ENCODE measurements at regions not wholly inside any gene's neighbourhood (a gene's known extent, or its start where the extent isn't known, plus 50 kb on each side); places are given as distances from the start of the nearest gene placed in this dataset.

- no peak for DNase-seq (ENCODE audit: low read depth)
- TF ChIP-seq MYC (IDR thresholded peaks at IDR 0.05; ENCODE audit: low read depth, low read length) (no peak), POLR2A (IDR thresholded peaks at IDR 0.05; ENCODE audit: extremely low read depth, insufficient read length) (no peak), CTCF (IDR thresholded peaks at IDR 0.05; ENCODE audit: low read depth, low read length) (no peak), MAX (IDR thresholded peaks at IDR 0.05; ENCODE audit: low read depth, low read length) (no peak)
- no peak overlapping the region for H3K4me3 ChIP-seq (ENCODE audit: low read depth, low read length)
These were observed 1289.4 kb downstream of the AACS start for GRCh38 chr12:126354633-126355032.

- no peak overlapping the region for H3K4me3 ChIP-seq (ENCODE audit: low read depth, low read length)
- TF ChIP-seq POLR2A (IDR thresholded peaks at IDR 0.05; ENCODE audit: extremely low read depth, insufficient read length) = no peak
- no peak for TF ChIP-seq MAX (IDR thresholded peaks at IDR 0.05; ENCODE audit: low read depth, low read length)
- no peak for TF ChIP-seq CTCF (IDR thresholded peaks at IDR 0.05; ENCODE audit: low read depth, low read length)
- no peak for TF ChIP-seq MYC (IDR thresholded peaks at IDR 0.05; ENCODE audit: low read depth, low read length)
- no peak for DNase-seq (ENCODE audit: low read depth)
These were observed 1290.1 kb downstream of the AACS start for GRCh38 chr12:126355346-126355745.

GRCh38 chr12:126358806-126359205, 1293.6 kb downstream of the AACS start:
- H3K4me3 ChIP-seq (ENCODE audit: low read depth, low read length) = no peak overlapping the region
- no peak for DNase-seq (ENCODE audit: low read depth)
- TF ChIP-seq POLR2A (IDR thresholded peaks at IDR 0.05; ENCODE audit: extremely low read depth, insufficient read length) (no peak), MAX (IDR thresholded peaks at IDR 0.05; ENCODE audit: low read depth, low read length) (no peak), MYC (IDR thresholded peaks at IDR 0.05; ENCODE audit: low read depth, low read length) (no peak), CTCF (IDR thresholded peaks at IDR 0.05; ENCODE audit: low read depth, low read length) (no peak)

- no peak overlapping the region for H3K4me3 ChIP-seq (ENCODE audit: low read depth, low read length)
- TF ChIP-seq MYC (IDR thresholded peaks at IDR 0.05; ENCODE audit: low read depth, low read length) (no peak), MAX (IDR thresholded peaks at IDR 0.05; ENCODE audit: low read depth, low read length) (no peak)
- DNase-seq (ENCODE audit: low read depth) = no peak
These were observed 1294.0 kb downstream of the AACS start for GRCh38 chr12:126359216-126359615.

GRCh38 chr12:126361804-126362203, 1296.6 kb downstream of the AACS start:
- no peak for DNase-seq (ENCODE audit: low read depth)
- H3K4me3 ChIP-seq (ENCODE audit: low read depth, low read length) = no peak overlapping the region
- no peak for TF ChIP-seq MYC (IDR thresholded peaks at IDR 0.05; ENCODE audit: low read depth, low read length)
- no peak for TF ChIP-seq MAX (IDR thresholded peaks at IDR 0.05; ENCODE audit: low read depth, low read length)
- no peak for TF ChIP-seq CTCF (IDR thresholded peaks at IDR 0.05; ENCODE audit: low read depth, low read length)
- TF ChIP-seq POLR2A (IDR thresholded peaks at IDR 0.05; ENCODE audit: extremely low read depth, insufficient read length) = no peak

GRCh38 chr12:126362493-126362892, 1297.3 kb downstream of the AACS start:
- no peak for DNase-seq (ENCODE audit: low read depth)
- TF ChIP-seq POLR2A (IDR thresholded peaks at IDR 0.05; ENCODE audit: extremely low read depth, insufficient read length) = no peak
- no peak for TF ChIP-seq MYC (IDR thresholded peaks at IDR 0.05; ENCODE audit: low read depth, low read length)
- no peak for TF ChIP-seq CTCF (IDR thresholded peaks at IDR 0.05; ENCODE audit: low read depth, low read length)
- TF ChIP-seq MAX (IDR thresholded peaks at IDR 0.05; ENCODE audit: low read depth, low read length) = no peak
- H3K4me3 ChIP-seq (ENCODE audit: low read depth, low read length) = no peak overlapping the region
